HepG2 (cell line): ENCODE measurements at regions not wholly inside any gene's neighbourhood (a gene's known extent, or its start where the extent isn't known, plus 50 kb on each side); places are given as distances from the start of the nearest gene placed in this dataset.

Source experiments
- ATAC-seq: fragments of 200-7000 bp; cut with Tn5 transposase; 3 replicates; pipeline ENCODE4 v1.9.1; 2020; ENCODE audit warnings: mild to moderate bottlenecking, moderate library complexity
- BruUV-seq: library from RNA; stranded (reverse); fragments of 400-500 nt; replicated peaks from 2 replicates; lab custom pipeline; 2021; lab: Mats Ljungman, UMichigan
- CTCF ChIA-PET: fragments of 300-600 bp; formaldehyde crosslinking; extraction: SDS; loops from one replicate; lab custom pipeline; 2021; ENCODE audit warnings: low total read pairs, inconsistent platforms, low intra/inter-chr PET ratio; lab: Yijun Ruan, JAX
- POLR2A ChIA-PET: fragments of 350-600 bp; sonication (Branson Sonifier 250); formaldehyde crosslinking; loops from one replicate; lab custom pipeline; 2020; ENCODE audit warnings: antibody characterized with exemption, inconsistent platforms; lab: Yijun Ruan, JAX
- DNase-seq: peaks from one replicate; pipeline ENCODE4 v3.0.0-alpha.2; 2015; ENCODE audit warnings: low spot score
- FAIRE-seq: peaks from 3 replicates; lab custom pipeline; 2011; peaks lifted over from hg19 to GRCh38; lab: Jason Lieb, UNC
- H2AFZ ChIP-seq: one replicate; pipeline ENCODE4 v1.6.1; 2011; ENCODE audit warnings: low read length, inconsistent platforms
- H3K27ac ChIP-seq: fragments of 300-600 bp; 3 replicates; pipeline ENCODE4 v1.8.0; 2011; ENCODE audit warnings: mixed run types, mild to moderate bottlenecking, mixed read lengths, low read length, inconsistent platforms; ENCODE audit not compliant: insufficient read depth; ENCODE audit errors: extremely low read length
- H3K27me3 ChIP-seq, 2 experiments: fragments of 200-600 bp in 1 of 2; 2 replicates in 1 of 2; 3 replicates in 1 of 2; pipeline versions ENCODE4 v1.6.0 to v1.8.0; 2011; ENCODE audit warnings: low read length in 2 of 2, mild to moderate bottlenecking in 2 of 2, moderate library complexity in 2 of 2, inconsistent platforms in 1 of 2; ENCODE audit not compliant: insufficient read depth in 2 of 2, control insufficient read depth in 1 of 2
- H3K36me3 ChIP-seq, 2 experiments: fragments of 200-600 bp in 1 of 2; replicated peaks in 1 of 2; 2 replicates in 1 of 2; 3 replicates in 1 of 2; pipeline versions ENCODE4 v1.5.1 to v1.8.0; 2011; ENCODE audit warnings: low read length in 2 of 2, inconsistent platforms in 1 of 2; ENCODE audit not compliant: insufficient read depth in 2 of 2, control insufficient read depth in 1 of 2
- H3K4me1 ChIP-seq: 2 replicates; pipeline ENCODE4 v1.5.1; 2012; ENCODE audit warnings: low read length, inconsistent platforms; ENCODE audit not compliant: insufficient read depth
- H3K4me2 ChIP-seq: 2 replicates; pipeline ENCODE4 v1.6.0; 2011; ENCODE audit warnings: low read depth, low read length, inconsistent platforms
- H3K4me3 ChIP-seq, 3 experiments: fragments of 200-600 bp in 1 of 3; sonication (generic), shearing (Covaris generic) in 1 of 3; replicated peaks in 1 of 3; 2 replicates each; pipeline ENCODE4 v1.5.1; 2011 to 2016; ENCODE audit warnings: low read length in 3 of 3, inconsistent platforms in 2 of 3, low read depth in 2 of 3, mild to moderate bottlenecking in 2 of 3, control low read depth in 1 of 3, mixed read lengths in 1 of 3; ENCODE audit not compliant: insufficient read depth in 1 of 3
- H3K79me2 ChIP-seq: one replicate; pipeline ENCODE4 v1.6.1; 2011; ENCODE audit warnings: low read length, inconsistent platforms; ENCODE audit not compliant: insufficient read depth
- H3K9ac ChIP-seq: 2 replicates; pipeline ENCODE4 v1.6.0; 2011; ENCODE audit warnings: mild to moderate bottlenecking, low read depth, low read length, inconsistent platforms; ENCODE audit not compliant: insufficient read depth
- H3K9me3 ChIP-seq: 2 replicates; pipeline ENCODE4 v1.5.1; 2012; ENCODE audit warnings: mild to moderate bottlenecking, low read length
- H4K20me1 ChIP-seq: 2 replicates; pipeline ENCODE4 v1.6.0; 2011; ENCODE audit warnings: inconsistent platforms, mild to moderate bottlenecking, low read length, moderate library complexity; ENCODE audit not compliant: insufficient read depth
- CEBPB ChIP-seq: IDR thresholded peaks from 2 replicates; pipeline ENCODE4 v1.6.1; 2011; ENCODE audit warnings: low read depth, low read length, improper control_type of control experiment, borderline replicate concordance
- CREB1 ChIP-seq, 2 experiments: fragments of 450-650 bp in 1 of 2; IDR thresholded peaks; 2 replicates each; pipeline ENCODE4 v1.6.1; 2016 to 2017; ENCODE audit warnings: control low read depth in 1 of 2, mild to moderate bottlenecking in 1 of 2, missing compliant biosample characterization in 1 of 2, missing genetic modification characterization in 1 of 2
- HDAC6 ChIP-seq: fragments of 200-600 bp; sonication (generic); IDR thresholded peaks from 2 replicates; pipeline ENCODE4 v1.7.0; 2017; ENCODE audit warnings: mild to moderate bottlenecking, antibody characterized with exemption, low read length, low read depth
- SIN3A ChIP-seq: IDR thresholded peaks from 2 replicates; pipeline ENCODE4 v1.6.1; 2011; ENCODE audit warnings: low read depth, mild to moderate bottlenecking, control low read depth, low read length, borderline replicate concordance
- ZNF629 ChIP-seq: sonication (generic); formaldehyde crosslinking; conservative IDR thresholded peaks from 2 replicates; pipeline ENCODE4 v1.5.0; 2020; ENCODE audit warnings: missing genetic modification reagents
- WGBS: methylation state at CpG from one replicate; pipeline ENCODE4 v1.1.6; 2017; ENCODE audit warnings: low lambda C conversion rate; 5-methylcytosine and 5-hydroxymethylcytosine counted together
- in situ Hi-C: cut with HindIII; loops from 2 replicates; pipeline ENCODE4 v1.10.0; 2017; ENCODE audit warnings: low pct_unique_long_range_greater_than_20kb; ENCODE audit not compliant: extremely low pct_ligation_motif_present
- intact Hi-C: fragments of 100-400 bp; cut with micrococcal nuclease; formaldehyde crosslinking; loops from one replicate; pipeline ENCODE4 v1.10.0; 2022; ENCODE audit not compliant: unreplicated experiment
- TF ChIP-seq, protein P1 (sequence below): sonication (generic); formaldehyde crosslinking; IDR thresholded peaks from 2 replicates; pipeline ENCODE4 v1.5.0; 2020; ENCODE audit warnings: mild to moderate bottlenecking, missing genetic modification reagents, borderline replicate concordance

DNA sequence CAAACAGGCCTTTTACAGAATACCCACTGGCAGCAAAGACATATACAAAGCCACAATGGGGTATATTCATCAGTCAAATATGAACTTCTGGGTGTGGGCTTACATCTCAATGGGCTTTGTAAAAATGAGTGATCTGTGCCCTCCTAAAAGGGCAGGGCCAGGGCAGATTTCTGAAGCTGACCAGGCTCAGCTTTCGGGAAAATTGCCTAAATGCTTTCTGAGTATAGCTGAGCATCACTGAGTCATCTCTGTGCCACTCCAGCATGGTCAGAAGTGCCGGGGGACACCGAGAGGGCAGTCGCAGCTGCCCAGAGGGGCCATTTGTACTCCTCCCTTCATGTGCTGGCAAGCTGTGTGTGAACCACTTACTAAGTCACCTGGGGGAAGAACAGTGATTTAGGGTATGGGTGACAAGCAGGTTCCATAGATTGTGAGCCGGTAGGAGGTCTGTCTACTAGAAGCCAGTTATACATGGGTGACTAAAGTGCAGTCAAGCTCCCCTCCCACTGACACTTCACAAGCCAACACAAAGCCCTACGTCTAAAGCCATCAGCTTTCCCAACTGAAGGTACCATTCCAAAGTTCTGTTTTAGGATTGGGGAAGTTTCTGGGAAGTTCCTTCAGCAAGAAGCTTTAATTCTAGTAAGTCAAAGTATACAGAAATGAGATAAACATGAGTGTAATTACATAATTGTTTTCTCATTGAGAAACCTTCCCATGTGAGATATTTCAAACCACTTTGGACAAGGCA, 147.6 kb upstream of the TAB2 start:
- ChIA-PET POLR2A (interaction anchor here (1.0 kb wide), 1 partner anchor 137 kb away, joined by 3 read pairs; no protein-coding TSS in a partner anchor), CTCF (no interaction called here)
- FAIRE-seq (no peak), ATAC-seq (peak; percentile 72), DNase-seq (no peak)
- H3K27me3 ChIP-seq = peaks cover 0 to 67% of the 10 kb centered on the region in 2 experiments; a peak in 3 of 5 replicates
- intact Hi-C loops (loop anchor here (2.0 kb wide), 1 partner anchor 71 kb away; no protein-coding TSS in a partner anchor), in situ Hi-C loops (no loop called here)
- H3K79me2 ChIP-seq = no peaks in the 10 kb centered on the region
- no TSS peak for BruUV-seq
- H2AFZ ChIP-seq = no peak overlapping the region
- H3K4me3 ChIP-seq = no peak overlapping the region
- H3K27ac ChIP-seq = no peak overlapping the region
- no peak overlapping the region for H3K9ac ChIP-seq
- peaks cover 26% of the 10 kb centered on the region for H3K4me1 ChIP-seq
- no peak for TF ChIP-seq SIN3A
- H3K9me3 ChIP-seq = no peaks in the 10 kb centered on the region
- 20% methylated on average over 6 of the region's 6 CpGs for WGBS
- no peak overlapping the region for H3K4me2 ChIP-seq
- H4K20me1 ChIP-seq = no peaks in the 10 kb centered on the region
- H3K36me3 ChIP-seq = no peaks in the 10 kb centered on the region

DNA sequence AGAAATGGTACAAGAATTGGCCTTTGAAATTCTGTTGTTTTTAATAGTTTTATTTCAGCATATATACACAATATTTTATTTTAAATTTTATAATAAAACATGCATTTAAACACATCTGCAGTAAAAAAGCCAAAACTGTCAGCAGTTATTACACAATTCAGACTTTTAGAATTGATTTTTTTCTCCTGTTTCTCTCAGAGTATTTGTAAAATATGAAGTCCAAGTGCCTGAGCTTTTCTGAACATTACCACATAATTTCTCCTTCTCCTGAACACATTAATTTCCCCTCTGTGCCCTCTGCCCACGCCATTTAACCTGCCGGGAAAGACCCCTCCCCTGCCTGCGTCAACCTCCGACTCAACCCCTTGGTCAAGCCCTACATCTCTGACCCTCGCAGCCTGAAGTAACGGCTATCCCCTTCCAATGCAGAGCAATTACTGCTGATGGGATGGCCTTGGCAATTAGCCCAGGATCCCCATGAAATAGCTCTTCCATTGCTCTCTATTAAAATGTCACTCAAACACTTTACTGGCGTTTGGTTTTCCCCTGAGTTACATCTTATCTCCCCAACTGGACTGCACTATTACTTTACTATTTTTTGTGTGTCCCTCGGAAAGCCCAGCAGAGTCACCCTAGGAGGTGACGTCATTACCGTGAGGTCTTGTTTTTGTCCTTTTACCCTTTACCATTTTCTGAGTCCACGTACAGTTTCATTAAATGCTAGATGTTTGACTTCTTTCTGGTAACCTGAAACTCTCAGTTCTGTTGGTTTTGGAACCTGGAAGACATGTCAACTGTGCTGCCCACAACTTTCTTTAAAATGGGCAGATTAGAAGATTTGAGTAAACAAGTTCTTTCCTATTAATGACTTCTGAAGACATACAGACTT, 146.7 kb upstream of the TAB2 start:
- peaks cover 0 to 65% of the 10 kb centered on the region in 2 experiments; a peak in 3 of 5 replicates for H3K27me3 ChIP-seq
- CTCF ChIA-PET = no interaction called here
- H3K27ac ChIP-seq = no peak overlapping the region
- no peak overlapping the region for H3K4me2 ChIP-seq
- FAIRE-seq (no peak), ATAC-seq (no peak), DNase-seq (no peak)
- H3K4me3 ChIP-seq = no peak overlapping the region
- H3K36me3 ChIP-seq = no peaks in the 10 kb centered on the region
- H3K4me1 ChIP-seq = peaks cover 26% of the 10 kb centered on the region
- POLR2A ChIA-PET = interaction anchor here (1.0 kb wide), 1 partner anchor 138 kb away, joined by 3 read pairs; no protein-coding TSS in a partner anchor
- no peak overlapping the region for H2AFZ ChIP-seq
- H4K20me1 ChIP-seq = no peaks in the 10 kb centered on the region
- 5% methylated on average over 11 of the region's 11 CpGs for WGBS
- no peaks in the 10 kb centered on the region for H3K9me3 ChIP-seq
- no peaks in the 10 kb centered on the region for H3K79me2 ChIP-seq
- no peak overlapping the region for H3K9ac ChIP-seq
- no TSS peak for BruUV-seq
- in situ Hi-C loops (no loop called here), intact Hi-C loops (no loop called here)
- TF ChIP-seq CEBPB (peak; percentile 59), ZNF629 (CRISPR knock-in tag) (peak; percentile 61), CREB1 (IDR thresholded peaks at IDR 0.05) (peak; percentile 95), CREB1 (CRISPR knock-in tag; IDR thresholded peaks at IDR 0.05) (no peak), HDAC6 (no peak)
- TF ChIP-seq, protein P1, sequence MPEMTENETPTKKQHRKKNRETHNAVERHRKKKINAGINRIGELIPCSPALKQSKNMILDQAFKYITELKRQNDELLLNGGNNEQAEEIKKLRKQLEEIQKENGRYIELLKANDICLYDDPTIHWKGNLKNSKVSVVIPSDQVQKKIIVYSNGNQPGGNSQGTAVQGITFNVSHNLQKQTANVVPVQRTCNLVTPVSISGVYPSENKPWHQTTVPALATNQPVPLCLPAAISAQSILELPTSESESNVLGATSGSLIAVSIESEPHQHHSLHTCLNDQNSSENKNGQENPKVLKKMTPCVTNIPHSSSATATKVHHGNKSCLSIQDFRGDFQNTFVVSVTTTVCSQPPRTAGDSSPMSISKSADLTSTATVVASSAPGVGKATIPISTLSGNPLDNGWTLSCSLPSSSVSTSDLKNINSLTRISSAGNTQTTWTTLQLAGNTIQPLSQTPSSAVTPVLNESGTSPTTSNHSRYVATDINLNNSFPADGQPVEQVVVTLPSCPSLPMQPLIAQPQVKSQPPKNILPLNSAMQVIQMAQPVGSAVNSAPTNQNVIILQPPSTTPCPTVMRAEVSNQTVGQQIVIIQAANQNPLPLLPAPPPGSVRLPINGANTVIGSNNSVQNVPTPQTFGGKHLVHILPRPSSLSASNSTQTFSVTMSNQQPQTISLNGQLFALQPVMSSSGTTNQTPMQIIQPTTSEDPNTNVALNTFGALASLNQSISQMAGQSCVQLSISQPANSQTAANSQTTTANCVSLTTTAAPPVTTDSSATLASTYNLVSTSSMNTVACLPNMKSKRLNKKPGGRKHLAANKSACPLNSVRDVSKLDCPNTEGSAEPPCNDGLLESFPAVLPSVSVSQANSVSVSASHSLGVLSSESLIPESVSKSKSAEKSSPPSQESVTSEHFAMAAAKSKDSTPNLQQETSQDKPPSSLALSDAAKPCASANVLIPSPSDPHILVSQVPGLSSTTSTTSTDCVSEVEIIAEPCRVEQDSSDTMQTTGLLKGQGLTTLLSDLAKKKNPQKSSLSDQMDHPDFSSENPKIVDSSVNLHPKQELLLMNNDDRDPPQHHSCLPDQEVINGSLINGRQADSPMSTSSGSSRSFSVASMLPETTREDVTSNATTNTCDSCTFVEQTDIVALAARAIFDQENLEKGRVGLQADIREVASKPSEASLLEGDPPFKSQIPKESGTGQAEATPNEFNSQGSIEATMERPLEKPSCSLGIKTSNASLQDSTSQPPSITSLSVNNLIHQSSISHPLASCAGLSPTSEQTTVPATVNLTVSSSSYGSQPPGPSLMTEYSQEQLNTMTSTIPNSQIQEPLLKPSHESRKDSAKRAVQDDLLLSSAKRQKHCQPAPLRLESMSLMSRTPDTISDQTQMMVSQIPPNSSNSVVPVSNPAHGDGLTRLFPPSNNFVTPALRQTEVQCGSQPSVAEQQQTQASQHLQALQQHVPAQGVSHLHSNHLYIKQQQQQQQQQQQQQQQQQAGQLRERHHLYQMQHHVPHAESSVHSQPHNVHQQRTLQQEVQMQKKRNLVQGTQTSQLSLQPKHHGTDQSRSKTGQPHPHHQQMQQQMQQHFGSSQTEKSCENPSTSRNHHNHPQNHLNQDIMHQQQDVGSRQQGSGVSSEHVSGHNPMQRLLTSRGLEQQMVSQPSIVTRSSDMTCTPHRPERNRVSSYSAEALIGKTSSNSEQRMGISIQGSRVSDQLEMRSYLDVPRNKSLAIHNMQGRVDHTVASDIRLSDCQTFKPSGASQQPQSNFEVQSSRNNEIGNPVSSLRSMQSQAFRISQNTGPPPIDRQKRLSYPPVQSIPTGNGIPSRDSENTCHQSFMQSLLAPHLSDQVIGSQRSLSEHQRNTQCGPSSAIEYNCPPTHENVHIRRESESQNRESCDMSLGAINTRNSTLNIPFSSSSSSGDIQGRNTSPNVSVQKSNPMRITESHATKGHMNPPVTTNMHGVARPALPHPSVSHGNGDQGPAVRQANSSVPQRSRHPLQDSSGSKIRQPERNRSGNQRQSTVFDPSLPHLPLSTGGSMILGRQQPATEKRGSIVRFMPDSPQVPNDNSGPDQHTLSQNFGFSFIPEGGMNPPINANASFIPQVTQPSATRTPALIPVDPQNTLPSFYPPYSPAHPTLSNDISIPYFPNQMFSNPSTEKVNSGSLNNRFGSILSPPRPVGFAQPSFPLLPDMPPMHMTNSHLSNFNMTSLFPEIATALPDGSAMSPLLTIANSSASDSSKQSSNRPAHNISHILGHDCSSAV (CRISPR knock-in tag) = no peak
